A673 (cell line): ENCODE measurements at regions not wholly inside any gene's neighbourhood (a gene's known extent, or its start where the extent isn't known, plus 50 kb on each side); places are given as distances from the start of the nearest gene placed in this dataset.

Experiments used
- EZH2 ChIP-seq: fragments of 200-600 bp; sonication (generic); IDR thresholded peaks from 2 replicates; pipeline ENCODE4 v1.6.1; 2017; ENCODE audit warnings: borderline replicate concordance, low read depth, mild to moderate bottlenecking, mixed read lengths, antibody characterized with exemption, low read length; ENCODE audit not compliant: poor library complexity, severe bottlenecking
- TF ChIP-seq, protein P1 (sequence below): fragments of 300-800, 200-600 bp; sonication (generic); conservative IDR thresholded peaks from 2 replicates; pipeline ENCODE4 v1.5.1; 2017; ENCODE audit warnings: low read depth, mild to moderate bottlenecking, antibody characterized with exemption, low read length, moderate library complexity, mixed read lengths

DNA sequence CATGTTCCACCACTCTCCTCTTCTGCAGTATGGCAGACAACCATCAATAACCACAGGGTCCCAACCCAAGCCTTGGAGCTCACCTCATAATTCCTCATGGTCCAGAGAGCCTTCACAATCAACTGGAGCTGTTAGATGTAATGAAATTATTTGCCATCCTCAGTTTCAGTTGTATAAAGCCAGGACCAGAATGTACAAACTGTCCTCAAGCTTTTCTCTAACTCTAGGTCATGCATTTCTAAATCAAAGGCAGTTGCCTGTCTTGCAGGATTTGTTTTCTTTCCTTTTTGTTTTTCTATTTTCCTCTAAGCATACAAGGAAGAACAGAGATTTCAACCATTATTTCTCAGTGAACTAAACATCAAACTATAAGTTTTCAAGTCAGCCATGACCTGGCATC lies 182.5 kb upstream of the SERP2 start:
- TF ChIP-seq, protein P1, sequence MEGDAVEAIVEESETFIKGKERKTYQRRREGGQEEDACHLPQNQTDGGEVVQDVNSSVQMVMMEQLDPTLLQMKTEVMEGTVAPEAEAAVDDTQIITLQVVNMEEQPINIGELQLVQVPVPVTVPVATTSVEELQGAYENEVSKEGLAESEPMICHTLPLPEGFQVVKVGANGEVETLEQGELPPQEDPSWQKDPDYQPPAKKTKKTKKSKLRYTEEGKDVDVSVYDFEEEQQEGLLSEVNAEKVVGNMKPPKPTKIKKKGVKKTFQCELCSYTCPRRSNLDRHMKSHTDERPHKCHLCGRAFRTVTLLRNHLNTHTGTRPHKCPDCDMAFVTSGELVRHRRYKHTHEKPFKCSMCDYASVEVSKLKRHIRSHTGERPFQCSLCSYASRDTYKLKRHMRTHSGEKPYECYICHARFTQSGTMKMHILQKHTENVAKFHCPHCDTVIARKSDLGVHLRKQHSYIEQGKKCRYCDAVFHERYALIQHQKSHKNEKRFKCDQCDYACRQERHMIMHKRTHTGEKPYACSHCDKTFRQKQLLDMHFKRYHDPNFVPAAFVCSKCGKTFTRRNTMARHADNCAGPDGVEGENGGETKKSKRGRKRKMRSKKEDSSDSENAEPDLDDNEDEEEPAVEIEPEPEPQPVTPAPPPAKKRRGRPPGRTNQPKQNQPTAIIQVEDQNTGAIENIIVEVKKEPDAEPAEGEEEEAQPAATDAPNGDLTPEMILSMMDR: no peak
- TF ChIP-seq EZH2: no peak
